Activated CD4-positive, alpha-beta T cell treated with anti-CD3 and anti-CD28 coated beads, Interleukin-2, amount 10 ng/mL, durations not matched to agents 7 days and 5 days (primary cell): ENCODE measurements at regions not wholly inside any gene's neighbourhood (a gene's known extent, or its start where the extent isn't known, plus 50 kb on each side); places are given as distances from the start of the nearest gene placed in this dataset.
"Not testable (repeated sequence)": the region's sequence is repeated elsewhere in the genome, so short reads cannot be mapped to it uniquely, and the experiment has no call there.

Experiments used
- CTCF ChIA-PET: fragments of 350-600 bp; sonication (Branson Sonifier 250); formaldehyde crosslinking; loops from one replicate; lab custom pipeline; 2021; ENCODE audit warnings: antibody characterized with exemption; lab: Charles Lee
- POLR2A ChIA-PET: fragments of 350-600 bp; sonication (Branson Sonifier 250); formaldehyde crosslinking; loops from one replicate; lab custom pipeline; 2021; ENCODE audit warnings: antibody characterized with exemption; lab: Charles Lee
- DNase-seq: peaks from one replicate; pipeline ENCODE4 v3.0.0-alpha.2; 2020
- H3K27ac Mint-ChIP-seq: one replicate; pipeline ENCODE4 v1.8.0; 2021; ENCODE audit warnings: mild to moderate bottlenecking, moderate library complexity, mixed read lengths
- H3K27me3 Mint-ChIP-seq: one replicate; pipeline ENCODE4 v1.8.0; 2021; ENCODE audit warnings: mixed read lengths
- H3K36me3 Mint-ChIP-seq: one replicate; pipeline ENCODE4 v1.8.0; 2021; ENCODE audit warnings: low read depth, mixed read lengths
- H3K4me1 Mint-ChIP-seq: one replicate; pipeline ENCODE4 v1.8.0; 2021; ENCODE audit warnings: mixed read lengths
- H3K4me3 Mint-ChIP-seq: one replicate; pipeline ENCODE4 v1.8.0; 2021; ENCODE audit warnings: mild to moderate bottlenecking, moderate library complexity, mixed read lengths
- H3K9me3 Mint-ChIP-seq: one replicate; pipeline ENCODE4 v1.8.0; 2021; ENCODE audit warnings: mixed read lengths

DNA sequence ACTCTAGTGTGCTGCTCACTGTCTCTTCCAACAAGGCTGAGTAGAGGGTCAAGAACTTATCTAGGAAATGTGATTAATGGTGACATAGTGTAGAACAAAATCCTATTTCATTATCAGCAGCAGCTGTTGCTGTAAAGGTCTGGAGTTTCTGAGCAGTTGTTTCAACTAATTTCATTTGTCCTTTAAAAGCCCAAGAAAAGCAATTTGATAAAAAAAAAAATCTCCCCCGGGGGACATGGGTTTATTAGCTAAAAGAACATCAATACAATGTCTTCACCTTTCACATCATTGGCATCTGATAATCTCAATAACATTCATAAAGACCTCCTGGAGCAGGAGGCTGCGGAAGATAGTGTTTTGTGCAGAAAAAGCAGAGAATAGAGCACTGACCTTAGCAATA is 468.1 kb downstream of the KCTD16 start:
- no peaks in the 10 kb centered on the region for H3K27me3 Mint-ChIP-seq
- ChIA-PET POLR2A (no interaction called here), CTCF (no interaction called here)
- H3K36me3 Mint-ChIP-seq: no peaks in the 10 kb centered on the region
- peaks cover 4% of the 10 kb centered on the region for H3K9me3 Mint-ChIP-seq
- no peak overlapping the region for H3K27ac Mint-ChIP-seq
- H3K4me1 Mint-ChIP-seq: no peaks in the 10 kb centered on the region
- no peak overlapping the region for H3K4me3 Mint-ChIP-seq
- DNase-seq: no peak

DNA sequence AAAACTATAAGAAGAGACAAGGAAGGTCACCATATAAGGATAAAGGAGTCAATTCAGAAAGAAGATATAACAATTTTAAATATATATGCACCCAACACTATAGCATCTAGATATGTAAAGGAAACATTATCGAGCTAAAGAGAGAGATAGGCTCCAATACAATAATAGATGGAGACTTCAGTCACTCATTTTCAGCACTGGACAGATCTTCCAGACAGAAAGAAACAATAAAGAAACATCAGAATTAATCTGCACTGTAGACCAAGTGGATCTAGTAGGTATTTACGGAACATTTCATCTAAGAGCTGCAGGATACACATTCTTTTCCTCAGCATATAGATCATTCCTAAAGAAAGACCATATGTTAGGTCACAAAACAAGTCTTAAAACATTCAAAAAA is 463.5 kb downstream of the KCTD16 start:
- no peak for DNase-seq
- Mint-ChIP-seq H3K4me1 (no peaks in the 10 kb centered on the region), H3K27ac (no peak overlapping the region), H3K27me3 (no peaks in the 10 kb centered on the region), H3K4me3 (no peak overlapping the region), H3K9me3 (peaks cover 16% of the 10 kb centered on the region), H3K36me3 (no peaks in the 10 kb centered on the region)
- ChIA-PET POLR2A (no interaction called here), CTCF (no interaction called here)

DNA sequence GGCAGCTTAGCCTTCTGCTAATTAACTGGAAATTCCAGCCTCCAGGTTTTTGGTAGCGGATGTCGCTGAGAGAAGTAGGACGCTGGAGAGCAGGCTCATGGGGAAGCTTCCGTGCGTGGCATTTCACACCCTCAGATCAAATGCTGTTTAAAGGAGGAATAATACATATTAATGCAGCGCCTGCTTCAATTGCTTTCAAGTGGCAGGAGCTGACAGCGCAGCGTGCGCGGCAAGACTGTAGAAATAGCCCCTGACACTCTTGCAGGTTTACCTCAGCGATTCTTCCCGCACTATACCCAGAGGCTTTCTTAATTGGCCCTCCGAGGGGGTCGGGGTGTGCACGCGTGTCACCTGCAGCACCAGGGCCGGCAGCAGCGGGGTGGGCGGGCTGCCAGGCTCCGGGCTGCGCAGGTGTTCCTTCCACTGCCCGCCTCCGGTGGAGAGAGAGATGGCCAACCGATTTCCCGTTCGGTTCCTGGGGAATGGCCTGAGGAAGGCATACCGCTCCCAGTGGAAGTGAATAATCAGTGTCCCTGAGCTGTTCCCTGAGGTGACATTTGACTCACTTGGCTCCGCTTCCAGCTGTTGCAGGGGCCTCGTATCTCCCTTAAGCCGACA is 427.9 kb downstream of the KCTD16 start:
- Mint-ChIP-seq H3K9me3 (peaks cover 4% of the 10 kb centered on the region), H3K4me1 (no peaks in the 10 kb centered on the region), H3K36me3 (no peaks in the 10 kb centered on the region), H3K4me3 (no peak overlapping the region), H3K27ac (no peak overlapping the region), H3K27me3 (no peaks in the 10 kb centered on the region)
- no peak for DNase-seq
- ChIA-PET CTCF (no interaction called here), POLR2A (no interaction called here)

DNA sequence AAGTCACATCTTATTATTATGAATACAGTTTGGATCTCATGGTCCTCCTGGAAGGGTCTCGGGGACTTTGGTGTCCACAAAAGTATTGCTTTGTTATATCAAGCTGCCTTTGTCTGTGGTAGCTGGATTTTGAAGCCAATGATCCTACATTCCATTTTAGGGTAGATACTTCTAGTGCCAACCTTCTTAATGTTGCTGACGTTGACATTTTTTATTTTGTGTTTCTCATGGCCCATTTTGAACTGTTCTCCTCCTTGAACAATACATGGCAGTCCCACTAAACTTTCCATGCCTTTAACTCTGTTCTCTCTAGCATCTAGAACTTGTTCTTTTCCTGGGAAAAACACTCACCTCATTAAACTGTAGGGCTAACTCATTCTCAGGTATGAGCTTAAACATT is 425.8 kb downstream of the KCTD16 start:
- no peaks in the 10 kb centered on the region for H3K27me3 Mint-ChIP-seq
- CTCF ChIA-PET: no interaction called here
- POLR2A ChIA-PET: no interaction called here
- DNase-seq: no peak
- peaks cover 7% of the 10 kb centered on the region for H3K9me3 Mint-ChIP-seq
- H3K27ac Mint-ChIP-seq: no peak overlapping the region
- H3K4me1 Mint-ChIP-seq: no peaks in the 10 kb centered on the region
- H3K36me3 Mint-ChIP-seq: no peaks in the 10 kb centered on the region
- H3K4me3 Mint-ChIP-seq: no peak overlapping the region

- no peak for DNase-seq
- Mint-ChIP-seq H3K4me1 (no peaks in the 10 kb centered on the region), H3K9me3 (peaks cover 7% of the 10 kb centered on the region), H3K4me3 (no peak overlapping the region), H3K27me3 (no peaks in the 10 kb centered on the region), H3K27ac (no peak overlapping the region), H3K36me3 (no peaks in the 10 kb centered on the region)
- CTCF ChIA-PET: no interaction called here
- POLR2A ChIA-PET: no interaction called here
Measured at GRCh38 chr5:144594919-144595318, 424.2 kb downstream of the KCTD16 start.

DNA sequence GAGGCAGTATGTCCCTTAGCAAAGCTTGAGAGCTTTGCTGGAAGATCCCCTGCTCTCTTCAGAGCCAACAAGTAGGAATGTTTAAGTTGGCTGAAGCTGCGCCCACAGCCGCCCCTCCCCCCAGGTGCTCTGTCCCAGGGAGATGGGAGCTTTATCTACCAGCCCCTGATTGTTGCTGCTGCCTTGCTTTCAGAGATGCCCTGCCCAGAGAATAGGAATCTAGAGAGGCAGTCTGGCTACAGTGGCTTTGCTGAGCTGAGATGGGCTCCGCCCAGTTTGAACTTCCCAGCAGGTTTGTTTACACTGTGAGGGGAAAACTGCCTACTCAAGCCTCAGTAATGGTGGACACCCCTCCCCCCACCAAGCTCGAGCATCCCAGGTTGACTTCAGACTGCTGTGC is 423.6 kb downstream of the KCTD16 start:
- CTCF ChIA-PET, H3K4me1 Mint-ChIP-seq: not testable (repeated sequence)

DNA sequence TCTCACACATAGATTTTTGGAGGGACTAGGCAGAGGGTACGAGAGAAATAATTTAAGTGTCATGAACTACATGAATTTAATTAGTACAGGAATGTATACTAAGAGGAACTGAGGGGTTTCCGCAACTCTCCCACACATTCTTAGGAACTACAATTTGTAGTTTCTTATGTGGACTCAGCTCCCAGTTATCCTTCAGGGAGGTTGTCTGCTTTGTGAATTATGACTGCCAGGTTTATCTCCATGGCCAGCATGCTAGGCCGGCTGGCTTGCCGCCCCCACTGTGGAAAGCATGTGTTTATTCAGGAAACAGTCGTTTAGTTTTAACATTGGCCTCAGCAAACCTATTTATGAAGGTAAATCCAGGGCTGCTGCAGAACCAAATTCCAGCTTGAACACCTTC is 415.0 kb downstream of the KCTD16 start:
- Mint-ChIP-seq H3K4me1 (no peaks in the 10 kb centered on the region), H3K27me3 (no peaks in the 10 kb centered on the region), H3K27ac (no peak overlapping the region), H3K4me3 (no peak overlapping the region), H3K9me3 (no peaks in the 10 kb centered on the region), H3K36me3 (no peaks in the 10 kb centered on the region)
- ChIA-PET CTCF (no interaction called here), POLR2A (no interaction called here)
- no peak for DNase-seq

More for the DNA sequence above, 423.6 kb downstream of the KCTD16 start:
- H3K4me3 Mint-ChIP-seq, DNase-seq, POLR2A ChIA-PET, H3K9me3 Mint-ChIP-seq, H3K27me3 Mint-ChIP-seq, H3K27ac Mint-ChIP-seq, H3K36me3 Mint-ChIP-seq: not testable (repeated sequence)

DNA sequence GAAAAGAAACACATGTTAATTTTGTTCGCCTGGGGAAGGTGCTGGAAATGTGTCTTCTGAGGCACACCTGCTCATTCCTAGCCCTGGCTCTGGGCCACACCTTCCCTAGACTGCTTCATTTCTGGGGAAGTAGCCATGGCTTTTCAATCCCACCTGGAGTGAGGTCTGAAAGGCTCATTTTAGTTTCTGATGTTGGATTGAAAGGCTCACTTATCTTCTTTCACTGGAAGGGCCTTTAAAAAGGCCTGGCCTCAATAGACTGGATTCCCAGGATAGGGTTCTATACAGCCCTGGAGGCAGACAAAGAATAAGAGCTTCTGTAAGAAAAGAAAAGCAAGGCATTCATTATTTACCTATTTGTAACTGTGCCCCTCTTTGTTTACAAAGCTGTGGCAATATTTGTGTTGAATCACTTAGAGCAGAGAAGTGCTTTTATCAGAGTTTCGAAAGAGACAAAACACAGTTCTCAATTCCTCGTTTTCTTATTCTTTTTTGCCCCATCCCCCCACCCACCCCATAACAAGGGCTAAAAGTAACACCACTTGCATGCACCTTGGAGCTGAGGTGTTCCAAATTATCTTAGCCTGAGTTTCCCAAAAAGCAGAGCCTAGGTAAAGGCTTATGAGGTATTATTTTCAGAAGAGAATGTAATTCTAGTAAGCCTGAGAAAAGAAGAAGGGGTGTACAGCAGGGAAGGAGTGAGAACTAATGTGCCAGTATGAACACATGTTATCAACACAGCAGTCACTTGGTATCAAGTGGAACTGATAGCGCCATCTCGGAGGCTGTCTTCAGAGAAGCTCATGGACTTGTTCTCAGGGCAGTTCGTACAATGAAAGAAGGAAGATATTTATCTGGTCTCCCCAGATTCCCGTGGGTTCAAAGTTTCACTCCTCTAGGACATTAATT is 413.1 kb downstream of the KCTD16 start:
- Mint-ChIP-seq H3K4me3 (no peak overlapping the region), H3K27me3 (no peaks in the 10 kb centered on the region), H3K36me3 (no peaks in the 10 kb centered on the region), H3K9me3 (no peaks in the 10 kb centered on the region), H3K4me1 (no peaks in the 10 kb centered on the region), H3K27ac (no peak overlapping the region)
- POLR2A ChIA-PET: no interaction called here
- CTCF ChIA-PET: no interaction called here
- DNase-seq: no peak

DNA sequence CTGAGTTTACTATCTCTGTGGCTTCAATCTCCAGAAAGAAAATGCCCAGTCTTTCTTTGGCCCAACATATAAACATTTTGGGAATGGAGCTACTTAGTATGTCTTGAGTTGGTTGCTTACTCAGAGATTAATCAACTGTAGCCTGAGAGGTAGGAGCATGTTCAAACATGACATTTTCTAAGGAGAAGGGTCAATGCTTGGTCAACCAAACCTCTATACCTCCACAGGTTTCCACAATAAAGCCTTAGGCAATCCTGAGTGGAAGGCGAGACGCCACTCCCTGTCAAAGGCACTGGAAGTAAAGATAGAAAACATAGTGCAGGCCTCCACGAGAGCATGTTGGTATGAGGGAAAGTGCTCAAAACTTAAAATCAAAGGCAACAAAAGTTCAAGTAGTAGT is 411.4 kb downstream of the KCTD16 start:
- H3K27ac Mint-ChIP-seq: no peak overlapping the region
- CTCF ChIA-PET: no interaction called here

GRCh38 chr5:144581044-144581443 is 410.4 kb downstream of the KCTD16 start:
- ChIA-PET POLR2A (no interaction called here), CTCF (no interaction called here)
- no peaks in the 10 kb centered on the region for H3K4me1 Mint-ChIP-seq
- no peak for DNase-seq
- H3K36me3 Mint-ChIP-seq: no peaks in the 10 kb centered on the region
- no peak overlapping the region for H3K27ac Mint-ChIP-seq
- H3K9me3 Mint-ChIP-seq: no peaks in the 10 kb centered on the region
- H3K27me3 Mint-ChIP-seq: no peaks in the 10 kb centered on the region
- no peak overlapping the region for H3K4me3 Mint-ChIP-seq

More for the DNA sequence above, 411.4 kb downstream of the KCTD16 start:
- H3K4me1 Mint-ChIP-seq: no peaks in the 10 kb centered on the region
- no peaks in the 10 kb centered on the region for H3K36me3 Mint-ChIP-seq
- no peaks in the 10 kb centered on the region for H3K9me3 Mint-ChIP-seq
- POLR2A ChIA-PET: no interaction called here
- H3K27me3 Mint-ChIP-seq: no peaks in the 10 kb centered on the region
- H3K4me3 Mint-ChIP-seq: no peak overlapping the region
- no peak for DNase-seq

GRCh38 chr5:144577676-144578075 is 407.0 kb downstream of the KCTD16 start:
- peaks cover 3% of the 10 kb centered on the region for H3K9me3 Mint-ChIP-seq
- POLR2A ChIA-PET: no interaction called here
- H3K4me1 Mint-ChIP-seq: no peaks in the 10 kb centered on the region
- no peak overlapping the region for H3K27ac Mint-ChIP-seq
- DNase-seq: no peak
- CTCF ChIA-PET: no interaction called here
- H3K4me3 Mint-ChIP-seq: no peak overlapping the region
- no peaks in the 10 kb centered on the region for H3K27me3 Mint-ChIP-seq
- H3K36me3 Mint-ChIP-seq: no peaks in the 10 kb centered on the region

DNA sequence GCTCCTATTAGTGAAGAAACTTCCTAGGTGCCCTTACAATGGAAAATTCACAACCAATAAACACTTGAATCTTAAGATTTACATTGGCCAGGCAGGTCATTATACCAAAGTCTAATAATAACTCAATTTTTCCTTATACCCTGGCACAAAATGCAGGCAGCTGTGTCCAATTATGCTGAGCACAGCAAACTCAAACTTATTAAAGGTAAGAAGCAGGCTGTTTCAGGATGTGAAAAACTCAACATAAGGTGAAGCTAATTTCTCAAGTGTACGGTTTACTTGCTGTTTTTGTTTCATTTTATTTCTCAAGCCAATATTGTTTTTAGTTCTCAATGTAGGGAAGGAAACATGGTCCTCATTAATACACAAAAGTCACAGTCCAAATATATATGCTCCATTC is 405.1 kb downstream of the KCTD16 start:
- POLR2A ChIA-PET: no interaction called here

GRCh38 chr5:144567421-144567780 is 396.7 kb downstream of the KCTD16 start:
- no peaks in the 10 kb centered on the region for H3K36me3 Mint-ChIP-seq
- H3K27me3 Mint-ChIP-seq: no peaks in the 10 kb centered on the region
- ChIA-PET CTCF (no interaction called here), POLR2A (no interaction called here)
- DNase-seq: no peak
- no peak overlapping the region for H3K4me3 Mint-ChIP-seq
- H3K27ac Mint-ChIP-seq: no peak overlapping the region
- no peaks in the 10 kb centered on the region for H3K4me1 Mint-ChIP-seq
- H3K9me3 Mint-ChIP-seq: peaks cover 15% of the 10 kb centered on the region

More for the DNA sequence above, 405.1 kb downstream of the KCTD16 start:
- no peaks in the 10 kb centered on the region for H3K4me1 Mint-ChIP-seq
- H3K27me3 Mint-ChIP-seq: no peaks in the 10 kb centered on the region
- H3K9me3 Mint-ChIP-seq: peaks cover 5% of the 10 kb centered on the region
- CTCF ChIA-PET: no interaction called here
- H3K36me3 Mint-ChIP-seq: no peaks in the 10 kb centered on the region
- DNase-seq: no peak
- no peak overlapping the region for H3K27ac Mint-ChIP-seq
- H3K4me3 Mint-ChIP-seq: no peak overlapping the region
